Smooth muscle cell (in vitro differentiated cells): ENCODE measurements at regions not wholly inside any gene's neighbourhood (a gene's known extent, or its start where the extent isn't known, plus 50 kb on each side); places are given as distances from the start of the nearest gene placed in this dataset.

Source experiments
- DNase-seq: peaks from one replicate; lab custom pipeline; 2025; ENCODE audit not compliant: unreplicated experiment; lab: John Stamatoyannopoulos, UW
- H2AFZ ChIP-seq: fragments of 200-600 bp; sonication (generic); 2 replicates; pipeline ENCODE4 v1.6.0; 2016; ENCODE audit warnings: antibody characterized with exemption, low read depth, mild to moderate bottlenecking
- H3F3A ChIP-seq: fragments of 200-600 bp; sonication (generic); 2 replicates; pipeline ENCODE4 v1.6.0; 2017; ENCODE audit warnings: antibody characterized with exemption, low read depth
- H3K27ac ChIP-seq: fragments of 200-600 bp; sonication (generic); 2 replicates; pipeline ENCODE4 v1.5.1; 2016; ENCODE audit warnings: low read depth, mild to moderate bottlenecking
- H3K27me3 ChIP-seq: fragments of 200-600 bp; sonication (generic); 2 replicates; pipeline ENCODE4 v1.6.1; 2016; ENCODE audit warnings: low read depth, mild to moderate bottlenecking
- H3K36me3 ChIP-seq: fragments of 200-600 bp; sonication (generic); 2 replicates; pipeline ENCODE4 v1.5.1; 2016; ENCODE audit warnings: low read depth
- H3K4me1 ChIP-seq: fragments of 200-600 bp; sonication (generic); 2 replicates; pipeline ENCODE4 v1.5.1; 2016; ENCODE audit warnings: low read depth
- H3K4me2 ChIP-seq: fragments of 200-600 bp; sonication (generic); 2 replicates; pipeline ENCODE4 v1.6.0; 2016; ENCODE audit warnings: mild to moderate bottlenecking
- H3K4me3 ChIP-seq: fragments of 200-600 bp; sonication (generic); 2 replicates; pipeline ENCODE4 v1.5.1; 2016; ENCODE audit warnings: mild to moderate bottlenecking
- H3K79me2 ChIP-seq: fragments of 200-600 bp; sonication (generic); 2 replicates; pipeline ENCODE4 v1.6.0; 2016; ENCODE audit warnings: low read depth, mild to moderate bottlenecking
- H3K9ac ChIP-seq: fragments of 200-600 bp; sonication (generic); 2 replicates; pipeline ENCODE4 v1.6.0; 2016; ENCODE audit warnings: low read depth
- H3K9me3 ChIP-seq: fragments of 200-600 bp; sonication (generic); replicated peaks from 2 replicates; pipeline ENCODE4 v1.5.1; 2016; ENCODE audit warnings: low read depth
- H4K20me1 ChIP-seq: fragments of 200-600 bp; sonication (generic); 2 replicates; pipeline ENCODE4 v1.6.0; 2016; ENCODE audit warnings: low read depth
- WGBS: methylation state at CpG from one replicate; pipeline ENCODE4 v1.1.7; 2016; ENCODE audit warnings: low lambda C conversion rate; 5-methylcytosine and 5-hydroxymethylcytosine counted together
- TF ChIP-seq, protein P1 (sequence below): fragments of 200-600 bp; sonication (generic); IDR thresholded peaks from 2 replicates; pipeline ENCODE4 v1.5.1; 2017; ENCODE audit warnings: borderline replicate concordance, mild to moderate bottlenecking, antibody characterized with exemption; ENCODE audit not compliant: insufficient read depth, poor library complexity, severe bottlenecking

DNA sequence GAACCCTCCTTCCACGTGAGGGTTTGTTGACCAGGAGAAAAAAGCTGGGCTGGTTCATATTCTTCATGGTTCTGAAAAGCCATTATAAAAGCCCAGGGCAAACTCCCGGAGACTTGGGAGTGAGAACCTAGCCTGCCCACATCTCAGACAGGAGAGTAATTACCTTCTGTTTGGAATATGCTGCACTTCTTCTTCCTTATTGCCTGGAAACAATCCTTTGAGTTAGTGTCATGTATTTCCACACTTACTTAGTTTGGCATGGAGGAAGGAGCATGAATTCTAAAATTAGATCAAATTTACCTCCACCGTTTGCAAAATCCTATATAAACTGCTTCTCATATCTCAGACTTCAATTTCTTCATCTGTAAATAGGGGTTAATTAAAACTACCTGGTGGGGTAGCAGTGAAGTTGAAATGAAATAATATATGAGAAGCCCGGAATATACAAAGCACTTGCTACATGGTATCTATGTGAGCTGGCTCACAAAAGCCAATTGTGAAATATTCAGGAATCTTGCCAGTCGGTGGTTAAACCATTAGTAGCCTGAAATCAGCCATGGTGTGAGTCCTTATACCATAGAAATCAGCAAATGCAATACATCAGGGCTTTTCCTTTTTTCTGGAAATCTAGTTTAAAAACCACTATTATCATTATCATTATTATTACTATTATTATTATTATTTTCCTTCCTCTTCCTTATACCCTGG lies 140.0 kb upstream of the RAD23B start:
- H2AFZ ChIP-seq, result no peak overlapping the region
- H3K4me2 ChIP-seq, result no peak overlapping the region
- H3K79me2 ChIP-seq, result no peaks in the 10 kb centered on the region
- WGBS, result 91% methylated on average over 5 of the region's 5 CpGs
- no peaks in the 10 kb centered on the region for H4K20me1 ChIP-seq
- H3F3A ChIP-seq, result no peaks in the 10 kb centered on the region
- no peak overlapping the region for H3K27ac ChIP-seq
- no peaks in the 10 kb centered on the region for H3K9me3 ChIP-seq
- no peaks in the 10 kb centered on the region for H3K27me3 ChIP-seq
- no peak for DNase-seq
- H3K4me3 ChIP-seq, result no peak overlapping the region
- no peaks in the 10 kb centered on the region for H3K36me3 ChIP-seq
- no peaks in the 10 kb centered on the region for H3K4me1 ChIP-seq
- TF ChIP-seq, protein P1, sequence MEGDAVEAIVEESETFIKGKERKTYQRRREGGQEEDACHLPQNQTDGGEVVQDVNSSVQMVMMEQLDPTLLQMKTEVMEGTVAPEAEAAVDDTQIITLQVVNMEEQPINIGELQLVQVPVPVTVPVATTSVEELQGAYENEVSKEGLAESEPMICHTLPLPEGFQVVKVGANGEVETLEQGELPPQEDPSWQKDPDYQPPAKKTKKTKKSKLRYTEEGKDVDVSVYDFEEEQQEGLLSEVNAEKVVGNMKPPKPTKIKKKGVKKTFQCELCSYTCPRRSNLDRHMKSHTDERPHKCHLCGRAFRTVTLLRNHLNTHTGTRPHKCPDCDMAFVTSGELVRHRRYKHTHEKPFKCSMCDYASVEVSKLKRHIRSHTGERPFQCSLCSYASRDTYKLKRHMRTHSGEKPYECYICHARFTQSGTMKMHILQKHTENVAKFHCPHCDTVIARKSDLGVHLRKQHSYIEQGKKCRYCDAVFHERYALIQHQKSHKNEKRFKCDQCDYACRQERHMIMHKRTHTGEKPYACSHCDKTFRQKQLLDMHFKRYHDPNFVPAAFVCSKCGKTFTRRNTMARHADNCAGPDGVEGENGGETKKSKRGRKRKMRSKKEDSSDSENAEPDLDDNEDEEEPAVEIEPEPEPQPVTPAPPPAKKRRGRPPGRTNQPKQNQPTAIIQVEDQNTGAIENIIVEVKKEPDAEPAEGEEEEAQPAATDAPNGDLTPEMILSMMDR, result no peak
- no peak overlapping the region for H3K9ac ChIP-seq

DNA sequence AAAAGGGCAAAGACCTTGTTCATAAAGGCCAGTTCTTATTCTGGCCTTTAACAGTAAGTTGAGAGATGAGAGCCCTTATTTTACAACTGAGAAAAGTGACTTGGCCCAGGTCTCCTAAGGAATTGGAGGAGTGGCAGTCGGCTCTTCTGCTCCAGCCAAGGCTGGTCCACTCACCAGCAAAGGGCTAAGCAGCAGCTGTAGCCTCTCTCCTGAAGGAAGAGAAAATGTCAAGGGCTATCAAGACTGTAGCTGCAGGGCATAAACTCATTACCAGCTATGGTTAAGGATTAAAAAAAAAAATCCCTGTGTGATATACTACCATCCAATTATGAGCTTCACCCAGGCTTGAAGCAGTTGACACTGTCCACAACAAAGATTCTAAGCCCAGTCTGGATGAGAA lies 138.6 kb upstream of the RAD23B start:
- Histone ChIP-seq H3K9me3 (no peaks in the 10 kb centered on the region), H2AFZ (no peak overlapping the region), H3K27me3 (no peaks in the 10 kb centered on the region), H3K36me3 (no peaks in the 10 kb centered on the region), H4K20me1 (no peaks in the 10 kb centered on the region), H3K4me1 (no peaks in the 10 kb centered on the region), H3K27ac (no peak overlapping the region), H3K79me2 (no peaks in the 10 kb centered on the region), H3K9ac (no peak overlapping the region), H3K4me2 (no peak overlapping the region), H3F3A (no peaks in the 10 kb centered on the region), H3K4me3 (no peak overlapping the region)
- DNase-seq, result no peak
- TF ChIP-seq, protein P1, result no peak
- 87% methylated on average over 1 of the region's 1 CpG for WGBS

DNA sequence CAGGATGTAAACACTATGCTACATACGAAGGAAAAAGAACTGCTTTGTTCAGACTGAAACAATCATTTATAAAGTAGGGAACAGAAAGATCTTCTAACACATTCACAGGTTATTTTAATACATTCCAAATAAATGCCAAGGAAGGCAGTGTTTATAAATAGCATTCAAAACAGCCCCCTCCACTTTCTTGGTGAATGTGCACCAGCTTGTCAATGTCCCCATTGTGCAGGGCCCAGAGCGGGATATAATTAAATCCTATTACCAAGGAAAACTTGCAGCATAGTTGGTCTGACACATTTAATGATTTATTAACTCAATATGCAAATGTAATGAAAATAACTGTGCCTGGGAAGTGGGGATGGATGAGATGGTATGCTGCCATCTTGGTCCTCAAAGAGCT lies 135.9 kb upstream of the RAD23B start:
- Histone ChIP-seq H4K20me1 (no peaks in the 10 kb centered on the region), H3K79me2 (no peaks in the 10 kb centered on the region), H3K36me3 (no peaks in the 10 kb centered on the region), H3K9ac (no peak overlapping the region), H3K9me3 (no peaks in the 10 kb centered on the region), H3K4me2 (no peak overlapping the region), H3K27ac (no peak overlapping the region), H2AFZ (no peak overlapping the region), H3K4me3 (no peak overlapping the region), H3K27me3 (no peaks in the 10 kb centered on the region), H3K4me1 (no peaks in the 10 kb centered on the region), H3F3A (no peaks in the 10 kb centered on the region)
- TF ChIP-seq, protein P1, result no peak
- WGBS, result 86% methylated on average over 2 of the region's 2 CpGs
- no peak for DNase-seq

DNA sequence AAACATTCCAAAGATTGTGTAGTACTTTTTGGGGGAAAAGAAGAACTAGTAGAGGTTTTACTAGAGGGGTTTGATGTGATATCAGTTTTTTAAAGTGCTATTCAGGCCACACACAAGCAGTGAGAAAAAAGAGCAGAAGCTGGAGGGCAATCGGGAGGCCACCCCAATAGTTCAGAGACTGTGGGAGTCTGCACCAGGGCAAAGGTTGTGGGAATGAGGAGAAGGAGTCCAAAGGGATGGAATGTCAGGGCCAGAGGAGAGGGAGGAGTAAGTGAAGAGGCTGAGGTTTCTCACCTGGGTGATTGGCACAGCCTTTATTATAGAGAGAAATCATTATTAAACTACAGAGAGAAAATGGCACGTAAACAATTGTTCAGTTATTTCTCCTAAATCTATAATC lies 134.9 kb upstream of the RAD23B start:
- DNase-seq, result no peak
- H3K9ac ChIP-seq, result no peak overlapping the region
- no peak overlapping the region for H2AFZ ChIP-seq
- no peaks in the 10 kb centered on the region for H3K36me3 ChIP-seq
- H3K27ac ChIP-seq, result no peak overlapping the region
- TF ChIP-seq, protein P1, result no peak
- no peaks in the 10 kb centered on the region for H3K79me2 ChIP-seq
- no peaks in the 10 kb centered on the region for H3K4me1 ChIP-seq
- no peaks in the 10 kb centered on the region for H3K9me3 ChIP-seq
- H3K4me3 ChIP-seq, result no peak overlapping the region
- no peaks in the 10 kb centered on the region for H3K27me3 ChIP-seq
- H4K20me1 ChIP-seq, result no peaks in the 10 kb centered on the region
- H3K4me2 ChIP-seq, result no peak overlapping the region
- H3F3A ChIP-seq, result no peaks in the 10 kb centered on the region
- WGBS, result 94% methylated on average over 2 of the region's 2 CpGs
